ENCODE measurements at regions not wholly inside any gene's neighbourhood (a gene's known extent, or its start where the extent isn't known, plus 50 kb on each side); places are given as distances from the start of the nearest gene placed in this dataset.

DNA sequence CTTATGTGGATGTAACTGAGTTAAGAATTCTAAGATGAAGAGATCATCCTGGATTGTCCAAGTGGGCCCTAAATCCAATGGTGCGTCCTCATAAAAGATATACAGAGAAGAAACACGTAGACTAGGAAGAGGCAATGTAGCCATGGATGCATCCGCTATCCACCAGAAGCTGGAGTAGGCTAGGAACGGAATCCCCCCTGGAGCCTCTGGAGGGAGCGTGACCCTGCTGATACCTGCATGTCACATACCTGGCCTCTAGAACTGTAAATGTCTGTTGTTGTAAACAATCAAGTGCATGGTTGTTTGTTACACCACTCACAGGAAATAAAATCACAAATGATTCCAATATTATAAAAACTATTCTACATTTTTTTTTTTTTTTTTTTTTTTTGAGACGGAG is 254.5 kb upstream of the RORA start:
- TF ChIP-seq, protein P1, sequence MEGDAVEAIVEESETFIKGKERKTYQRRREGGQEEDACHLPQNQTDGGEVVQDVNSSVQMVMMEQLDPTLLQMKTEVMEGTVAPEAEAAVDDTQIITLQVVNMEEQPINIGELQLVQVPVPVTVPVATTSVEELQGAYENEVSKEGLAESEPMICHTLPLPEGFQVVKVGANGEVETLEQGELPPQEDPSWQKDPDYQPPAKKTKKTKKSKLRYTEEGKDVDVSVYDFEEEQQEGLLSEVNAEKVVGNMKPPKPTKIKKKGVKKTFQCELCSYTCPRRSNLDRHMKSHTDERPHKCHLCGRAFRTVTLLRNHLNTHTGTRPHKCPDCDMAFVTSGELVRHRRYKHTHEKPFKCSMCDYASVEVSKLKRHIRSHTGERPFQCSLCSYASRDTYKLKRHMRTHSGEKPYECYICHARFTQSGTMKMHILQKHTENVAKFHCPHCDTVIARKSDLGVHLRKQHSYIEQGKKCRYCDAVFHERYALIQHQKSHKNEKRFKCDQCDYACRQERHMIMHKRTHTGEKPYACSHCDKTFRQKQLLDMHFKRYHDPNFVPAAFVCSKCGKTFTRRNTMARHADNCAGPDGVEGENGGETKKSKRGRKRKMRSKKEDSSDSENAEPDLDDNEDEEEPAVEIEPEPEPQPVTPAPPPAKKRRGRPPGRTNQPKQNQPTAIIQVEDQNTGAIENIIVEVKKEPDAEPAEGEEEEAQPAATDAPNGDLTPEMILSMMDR (IDR thresholded peaks at IDR 0.05; ENCODE audit: poor library complexity) = no peak
- TF ChIP-seq EZH2 (IDR thresholded peaks at IDR 0.05; ENCODE audit: borderline replicate concordance) = no peak
